SK-N-MC (cell line): ENCODE measurements at regions not wholly inside any gene's neighbourhood (a gene's known extent, or its start where the extent isn't known, plus 50 kb on each side); places are given as distances from the start of the nearest gene placed in this dataset.

ENCODE experiments used
- DNase-seq: peaks from one replicate; pipeline ENCODE4 v3.0.0-alpha.2; 2011; ENCODE audit warnings: low read depth, low spot score
- H3K27ac ChIP-seq: fragments of 200-600 bp; sonication (generic); 2 replicates; pipeline ENCODE4 v1.5.1; 2016; ENCODE audit warnings: mixed run types
- H3K36me3 ChIP-seq: fragments of 200-600 bp; sonication (generic); 2 replicates; pipeline ENCODE4 v1.6.1; 2017; ENCODE audit warnings: antibody characterized with exemption, low read length, mixed read lengths; ENCODE audit not compliant: insufficient read depth
- H3K4me3 ChIP-seq: fragments of 200-600 bp; sonication (generic); 2 replicates; pipeline ENCODE4 v1.5.1; 2016
- H3K9ac ChIP-seq: fragments of 200-600 bp; sonication (generic); 2 replicates; pipeline ENCODE4 v1.8.0; 2017; ENCODE audit warnings: mixed run types, mixed read lengths; ENCODE audit not compliant: insufficient read length
- H3K9me3 ChIP-seq: fragments of 200-600 bp; sonication (generic); 2 replicates; pipeline ENCODE4 v1.6.1; 2017; ENCODE audit warnings: low read depth, mild to moderate bottlenecking, antibody characterized with exemption, low read length, moderate library complexity, mixed read lengths
- EZH2 ChIP-seq: fragments of 200-600 bp; sonication (generic); IDR thresholded peaks from one replicate; pipeline ENCODE4 v1.6.1; 2017; ENCODE audit warnings: antibody characterized with exemption
- FOXP2 ChIP-seq: optimal IDR thresholded peaks from 2 replicates; pipeline ENCODE3; 2011; ENCODE audit warnings: mild to moderate bottlenecking, moderate library complexity; ENCODE audit not compliant: insufficient read depth; ENCODE audit errors: extremely low read length, control extremely low read depth
- POLR2AphosphoS5 ChIP-seq: IDR thresholded peaks from 2 replicates; pipeline ENCODE4 v1.6.1; 2012; ENCODE audit warnings: mild to moderate bottlenecking, low read depth, low read length, borderline replicate concordance

DNA sequence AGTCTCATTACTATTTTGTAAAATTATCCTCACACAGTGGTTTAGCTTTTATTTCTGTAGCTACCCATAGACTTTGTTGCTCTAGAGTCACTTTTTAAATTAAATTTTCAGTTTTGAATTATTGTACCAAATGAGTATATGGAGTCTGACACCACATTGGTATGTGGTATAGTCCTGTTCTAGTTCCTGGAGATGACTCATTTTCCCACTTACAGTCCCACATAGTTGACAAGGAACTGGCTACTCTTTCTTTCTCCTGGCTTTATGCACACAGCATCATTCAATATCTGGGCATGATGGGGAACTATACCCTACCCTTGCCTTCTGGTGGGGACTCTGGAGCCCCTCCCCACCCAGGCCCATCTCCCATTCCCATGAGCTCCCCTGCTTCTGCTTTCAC lies 92.6 kb upstream of the RAB11FIP2 start:
- DNase-seq: no peak
- H3K9ac ChIP-seq: no peak overlapping the region
- no peaks in the 10 kb centered on the region for H3K9me3 ChIP-seq
- no peak overlapping the region for H3K4me3 ChIP-seq
- H3K27ac ChIP-seq: no peak overlapping the region
- no peaks in the 10 kb centered on the region for H3K36me3 ChIP-seq
- TF ChIP-seq FOXP2 (no peak), POLR2AphosphoS5 (no peak), EZH2 (no peak)

- TF ChIP-seq FOXP2: no peak
- Histone ChIP-seq H3K27ac (no peak overlapping the region), H3K36me3 (no peaks in the 10 kb centered on the region), H3K4me3 (no peak overlapping the region), H3K9ac (no peak overlapping the region), H3K9me3 (no peaks in the 10 kb centered on the region)
- DNase-seq: no peak
These were observed 81.9 kb upstream of the RAB11FIP2 start for GRCh38 chr10:118128675-118129074.

DNA sequence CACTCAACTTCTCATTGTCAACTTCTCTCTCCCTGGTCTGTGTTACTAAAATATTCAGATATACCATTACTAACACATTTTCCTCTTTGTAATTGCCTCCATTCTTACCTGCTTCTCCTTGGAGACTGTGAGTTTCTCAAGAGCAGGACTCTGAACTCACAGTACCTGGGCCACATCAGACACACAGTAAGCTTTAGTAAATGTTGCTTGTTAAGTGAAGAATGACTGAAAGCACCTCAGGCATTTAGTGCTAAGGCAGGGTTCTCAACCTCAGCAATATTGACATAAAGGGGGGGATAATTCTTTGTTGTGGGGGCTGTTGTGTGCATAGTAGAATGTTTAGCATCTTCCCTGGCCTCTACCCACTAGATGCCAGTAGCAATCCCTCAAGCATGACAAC lies 72.0 kb upstream of the RAB11FIP2 start:
- no peaks in the 10 kb centered on the region for H3K36me3 ChIP-seq
- H3K9ac ChIP-seq: no peak overlapping the region
- H3K9me3 ChIP-seq: no peaks in the 10 kb centered on the region
- no peak for DNase-seq
- TF ChIP-seq EZH2: no peak
- TF ChIP-seq POLR2AphosphoS5: no peak
- no peak for TF ChIP-seq FOXP2
- no peak overlapping the region for H3K27ac ChIP-seq
- H3K4me3 ChIP-seq: no peak overlapping the region

- H3K9me3 ChIP-seq: no peaks in the 10 kb centered on the region
- no peak overlapping the region for H3K9ac ChIP-seq
- DNase-seq: no peak
- no peak overlapping the region for H3K27ac ChIP-seq
- TF ChIP-seq POLR2AphosphoS5 (no peak), EZH2 (no peak), FOXP2 (no peak)
- no peak overlapping the region for H3K4me3 ChIP-seq
- H3K36me3 ChIP-seq: no peaks in the 10 kb centered on the region
These were observed 70.1 kb upstream of the RAB11FIP2 start for GRCh38 chr10:118116715-118117449.

GRCh38 chr10:118116362-118116714 lies 69.6 kb upstream of the RAB11FIP2 start:
- Histone ChIP-seq H3K9ac (no peak overlapping the region), H3K36me3 (no peaks in the 10 kb centered on the region), H3K9me3 (no peaks in the 10 kb centered on the region), H3K4me3 (no peak overlapping the region), H3K27ac (no peak overlapping the region)
- DNase-seq: no peak
- TF ChIP-seq POLR2AphosphoS5 (no peak), FOXP2 (no peak)

GRCh38 chr10:118115701-118116100 lies 69.0 kb upstream of the RAB11FIP2 start:
- TF ChIP-seq POLR2AphosphoS5 (no peak), FOXP2 (no peak), EZH2 (no peak)
- H3K36me3 ChIP-seq: no peaks in the 10 kb centered on the region
- no peak for DNase-seq
- no peak overlapping the region for H3K9ac ChIP-seq
- no peak overlapping the region for H3K27ac ChIP-seq
- H3K9me3 ChIP-seq: no peaks in the 10 kb centered on the region
- H3K4me3 ChIP-seq: no peak overlapping the region

DNA sequence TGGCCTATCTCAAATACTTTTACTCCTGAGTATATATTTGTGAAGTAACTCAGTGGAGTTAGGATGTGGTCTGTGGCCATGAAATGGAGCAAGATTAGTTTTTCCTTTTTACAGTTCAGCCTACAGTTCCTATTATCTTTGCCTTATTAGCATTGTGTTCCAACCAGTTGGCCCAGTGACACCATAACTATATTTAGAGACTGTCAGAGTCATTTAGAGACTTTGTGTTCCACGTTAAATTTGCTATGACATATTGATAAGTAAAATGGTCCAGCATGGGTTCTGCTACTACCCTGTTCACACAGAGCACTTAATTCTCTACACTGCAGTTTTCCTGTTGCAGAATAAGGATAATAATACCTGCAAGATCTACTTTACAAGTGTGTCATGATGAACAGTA lies 68.3 kb upstream of the RAB11FIP2 start:
- no peak overlapping the region for H3K9ac ChIP-seq
- H3K36me3 ChIP-seq: no peaks in the 10 kb centered on the region
- no peak overlapping the region for H3K4me3 ChIP-seq
- no peaks in the 10 kb centered on the region for H3K9me3 ChIP-seq
- no peak for TF ChIP-seq FOXP2
- no peak for TF ChIP-seq EZH2
- TF ChIP-seq POLR2AphosphoS5: no peak
- no peak for DNase-seq
- no peak overlapping the region for H3K27ac ChIP-seq

DNA sequence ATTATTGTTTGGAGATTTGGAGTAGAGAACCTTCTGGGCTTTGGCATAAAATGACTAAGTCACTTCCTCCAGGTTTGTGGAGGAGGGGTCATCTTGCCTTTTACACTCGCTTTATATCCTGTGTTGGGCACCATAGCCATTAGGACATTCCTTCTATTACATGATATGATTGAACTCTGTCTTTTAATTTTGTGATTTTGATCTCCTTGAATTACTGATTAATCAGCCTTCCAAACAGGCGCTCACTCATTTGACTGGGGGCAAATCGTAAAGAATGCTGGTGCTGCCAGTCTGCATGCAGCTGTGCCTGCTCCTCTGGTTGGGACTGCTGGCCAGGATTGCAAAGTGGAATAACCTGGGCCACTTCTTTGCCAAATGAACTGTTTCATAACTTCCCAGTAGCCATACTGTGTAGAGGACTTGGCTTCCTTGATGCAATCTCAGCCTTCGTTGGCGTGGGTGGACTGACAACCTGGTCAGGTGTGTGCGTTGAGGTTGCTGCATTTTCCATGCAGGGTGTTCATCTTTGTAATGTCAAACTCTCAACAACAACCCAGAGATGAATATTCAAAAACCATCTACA lies 65.9 kb upstream of the RAB11FIP2 start:
- TF ChIP-seq POLR2AphosphoS5: no peak
- TF ChIP-seq FOXP2: no peak
- no peak for TF ChIP-seq EZH2
- no peak overlapping the region for H3K27ac ChIP-seq
- H3K36me3 ChIP-seq: no peaks in the 10 kb centered on the region
- H3K4me3 ChIP-seq: no peak overlapping the region
- H3K9ac ChIP-seq: no peak overlapping the region
- no peaks in the 10 kb centered on the region for H3K9me3 ChIP-seq
- DNase-seq: no peak

DNA sequence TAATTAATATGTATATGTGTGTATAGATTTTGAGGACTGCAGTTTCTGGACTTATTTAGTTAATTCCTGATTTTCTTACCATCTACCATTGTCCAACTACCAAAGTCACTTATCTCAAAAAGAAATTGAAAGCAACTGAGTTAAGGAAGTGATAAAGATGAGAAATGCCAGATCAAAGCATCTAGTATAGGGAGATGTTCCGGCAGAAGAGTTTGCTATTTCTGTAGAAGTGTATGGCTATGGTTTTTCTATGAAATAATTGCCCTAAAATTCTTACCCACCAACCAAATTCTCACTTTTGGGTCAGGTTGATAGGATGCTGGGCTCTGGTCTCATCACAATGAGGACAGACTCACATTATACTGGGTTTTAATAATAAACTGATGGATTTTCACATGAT lies 64.0 kb upstream of the RAB11FIP2 start:
- H3K4me3 ChIP-seq: no peak overlapping the region
- H3K27ac ChIP-seq: no peak overlapping the region
- no peaks in the 10 kb centered on the region for H3K36me3 ChIP-seq
- no peaks in the 10 kb centered on the region for H3K9me3 ChIP-seq
- H3K9ac ChIP-seq: no peak overlapping the region
- no peak for TF ChIP-seq EZH2
- no peak for TF ChIP-seq POLR2AphosphoS5
- no peak for TF ChIP-seq FOXP2
- DNase-seq: no peak
